ENCODE measurements at regions not wholly inside any gene's neighbourhood (a gene's known extent, or its start where the extent isn't known, plus 50 kb on each side); places are given as distances from the start of the nearest gene placed in this dataset.

DNA sequence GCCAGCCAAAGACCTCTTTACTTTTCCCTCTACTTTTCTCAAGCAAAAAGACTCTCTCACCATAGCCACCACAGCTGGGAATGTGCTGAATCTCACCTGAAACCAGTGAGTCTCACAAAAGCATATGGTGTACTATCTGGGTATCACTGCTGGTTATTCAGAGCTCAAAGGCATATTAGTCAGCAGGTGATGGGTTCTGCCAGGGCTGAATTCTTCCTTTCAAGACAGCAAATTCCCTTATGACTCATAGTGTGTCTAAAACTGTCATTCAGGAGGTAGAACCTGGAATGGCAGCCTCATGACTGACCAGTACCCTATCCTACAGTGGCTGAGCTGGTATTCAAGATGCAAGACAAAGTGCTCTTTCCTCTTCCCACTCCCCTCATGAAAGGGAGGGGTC lies 2859.1 kb downstream of the PCDH9 start:
- TF ChIP-seq CREB1 (IDR thresholded peaks at IDR 0.05; ENCODE audit: low read depth): no peak
- TF ChIP-seq ZBTB7A (IDR thresholded peaks at IDR 0.05; ENCODE audit: low read depth): no peak
- no peak for TF ChIP-seq EP300 (IDR thresholded peaks at IDR 0.05; ENCODE audit: borderline replicate concordance)
- no peak for TF ChIP-seq RAD21 (IDR thresholded peaks at IDR 0.05; ENCODE audit: low read depth)
- TF ChIP-seq, protein P1, sequence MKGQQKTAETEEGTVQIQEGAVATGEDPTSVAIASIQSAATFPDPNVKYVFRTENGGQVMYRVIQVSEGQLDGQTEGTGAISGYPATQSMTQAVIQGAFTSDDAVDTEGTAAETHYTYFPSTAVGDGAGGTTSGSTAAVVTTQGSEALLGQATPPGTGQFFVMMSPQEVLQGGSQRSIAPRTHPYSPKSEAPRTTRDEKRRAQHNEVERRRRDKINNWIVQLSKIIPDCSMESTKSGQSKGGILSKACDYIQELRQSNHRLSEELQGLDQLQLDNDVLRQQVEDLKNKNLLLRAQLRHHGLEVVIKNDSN (IDR thresholded peaks at IDR 0.05): no peak
- TF ChIP-seq, protein P2, sequence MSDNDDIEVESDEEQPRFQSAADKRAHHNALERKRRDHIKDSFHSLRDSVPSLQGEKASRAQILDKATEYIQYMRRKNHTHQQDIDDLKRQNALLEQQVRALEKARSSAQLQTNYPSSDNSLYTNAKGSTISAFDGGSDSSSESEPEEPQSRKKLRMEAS (IDR thresholded peaks at IDR 0.05): no peak
- no peak for TF ChIP-seq TCF12 (IDR thresholded peaks at IDR 0.05; ENCODE audit: low read depth)
- no peak for TF ChIP-seq YY1 (IDR thresholded peaks at IDR 0.05; ENCODE audit: low read depth)
- no peak for TF ChIP-seq TEAD4 (IDR thresholded peaks at IDR 0.05)
- TF ChIP-seq FOXM1 (IDR thresholded peaks at IDR 0.05; ENCODE audit: borderline replicate concordance, low read depth): no peak
- no peak for TF ChIP-seq CEBPB (IDR thresholded peaks at IDR 0.05)

DNA sequence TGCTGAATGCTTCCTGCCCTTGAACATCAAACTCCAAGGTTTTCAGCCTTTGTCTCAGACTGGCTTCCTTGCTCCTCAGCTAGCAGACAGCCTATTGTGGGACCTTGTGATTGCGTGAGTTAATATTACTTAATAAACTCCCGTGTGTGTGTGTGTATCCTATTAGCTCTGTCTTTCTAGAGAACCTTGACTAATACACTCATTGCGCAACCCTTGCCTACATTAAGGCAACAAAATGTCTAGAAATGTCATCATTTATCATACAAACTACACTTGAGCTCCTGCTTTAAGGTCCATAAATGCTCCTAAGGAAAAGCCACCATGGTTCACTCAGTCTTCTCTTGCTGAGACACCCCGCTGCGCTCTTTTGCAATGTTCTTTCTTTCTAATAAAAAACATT lies 2861.0 kb downstream of the PCDH9 start:
- TF ChIP-seq, protein P2 (IDR thresholded peaks at IDR 0.05): no peak
- TF ChIP-seq TAF1 (IDR thresholded peaks at IDR 0.05; ENCODE audit: low read depth): no peak
- no peak for TF ChIP-seq EGR1 (IDR thresholded peaks at IDR 0.05)
- TF ChIP-seq CEBPB (IDR thresholded peaks at IDR 0.05): peak; percentile 87
- TF ChIP-seq, protein P1 (IDR thresholded peaks at IDR 0.05): no peak

DNA sequence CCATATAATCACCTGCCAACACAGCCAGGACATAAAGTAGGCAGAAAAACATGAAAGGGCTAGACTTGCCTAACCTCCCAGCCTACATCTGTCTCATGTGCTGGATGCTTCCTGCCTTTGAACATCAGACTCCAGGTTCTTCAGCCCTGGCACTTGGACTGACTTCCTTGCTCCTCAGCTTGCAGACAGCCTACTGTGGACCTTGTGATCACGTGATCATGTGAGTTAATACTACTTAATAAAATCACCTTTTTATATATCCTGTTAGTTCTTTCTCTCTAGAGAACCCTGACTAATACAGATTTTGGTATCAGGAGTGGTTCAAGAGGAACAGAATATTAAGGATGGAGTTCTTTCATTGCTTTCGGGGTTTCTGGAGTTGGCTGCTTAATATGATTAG lies 2867.6 kb downstream of the PCDH9 start:
- TF ChIP-seq FOXM1 (IDR thresholded peaks at IDR 0.05; ENCODE audit: borderline replicate concordance, low read depth) (no peak), EP300 (IDR thresholded peaks at IDR 0.05; ENCODE audit: borderline replicate concordance) (no peak), TCF12 (IDR thresholded peaks at IDR 0.05; ENCODE audit: low read depth) (no peak), RAD21 (IDR thresholded peaks at IDR 0.05; ENCODE audit: low read depth) (no peak), TAF1 (IDR thresholded peaks at IDR 0.05; ENCODE audit: low read depth) (no peak), NFIC (IDR thresholded peaks at IDR 0.05) (no peak), ZBTB7A (IDR thresholded peaks at IDR 0.05; ENCODE audit: low read depth) (no peak), CREB1 (IDR thresholded peaks at IDR 0.05; ENCODE audit: low read depth) (no peak), TEAD4 (IDR thresholded peaks at IDR 0.05) (no peak), CEBPB (IDR thresholded peaks at IDR 0.05) (no peak), YY1 (IDR thresholded peaks at IDR 0.05; ENCODE audit: low read depth) (no peak), EGR1 (IDR thresholded peaks at IDR 0.05) (no peak)
- TF ChIP-seq, protein P2 (IDR thresholded peaks at IDR 0.05): no peak
- TF ChIP-seq, protein P1 (IDR thresholded peaks at IDR 0.05): no peak
- TF ChIP-seq, protein P3, sequence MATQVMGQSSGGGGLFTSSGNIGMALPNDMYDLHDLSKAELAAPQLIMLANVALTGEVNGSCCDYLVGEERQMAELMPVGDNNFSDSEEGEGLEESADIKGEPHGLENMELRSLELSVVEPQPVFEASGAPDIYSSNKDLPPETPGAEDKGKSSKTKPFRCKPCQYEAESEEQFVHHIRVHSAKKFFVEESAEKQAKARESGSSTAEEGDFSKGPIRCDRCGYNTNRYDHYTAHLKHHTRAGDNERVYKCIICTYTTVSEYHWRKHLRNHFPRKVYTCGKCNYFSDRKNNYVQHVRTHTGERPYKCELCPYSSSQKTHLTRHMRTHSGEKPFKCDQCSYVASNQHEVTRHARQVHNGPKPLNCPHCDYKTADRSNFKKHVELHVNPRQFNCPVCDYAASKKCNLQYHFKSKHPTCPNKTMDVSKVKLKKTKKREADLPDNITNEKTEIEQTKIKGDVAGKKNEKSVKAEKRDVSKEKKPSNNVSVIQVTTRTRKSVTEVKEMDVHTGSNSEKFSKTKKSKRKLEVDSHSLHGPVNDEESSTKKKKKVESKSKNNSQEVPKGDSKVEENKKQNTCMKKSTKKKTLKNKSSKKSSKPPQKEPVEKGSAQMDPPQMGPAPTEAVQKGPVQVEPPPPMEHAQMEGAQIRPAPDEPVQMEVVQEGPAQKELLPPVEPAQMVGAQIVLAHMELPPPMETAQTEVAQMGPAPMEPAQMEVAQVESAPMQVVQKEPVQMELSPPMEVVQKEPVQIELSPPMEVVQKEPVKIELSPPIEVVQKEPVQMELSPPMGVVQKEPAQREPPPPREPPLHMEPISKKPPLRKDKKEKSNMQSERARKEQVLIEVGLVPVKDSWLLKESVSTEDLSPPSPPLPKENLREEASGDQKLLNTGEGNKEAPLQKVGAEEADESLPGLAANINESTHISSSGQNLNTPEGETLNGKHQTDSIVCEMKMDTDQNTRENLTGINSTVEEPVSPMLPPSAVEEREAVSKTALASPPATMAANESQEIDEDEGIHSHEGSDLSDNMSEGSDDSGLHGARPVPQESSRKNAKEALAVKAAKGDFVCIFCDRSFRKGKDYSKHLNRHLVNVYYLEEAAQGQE (IDR thresholded peaks at IDR 0.05; ENCODE audit: low read depth): no peak

DNA sequence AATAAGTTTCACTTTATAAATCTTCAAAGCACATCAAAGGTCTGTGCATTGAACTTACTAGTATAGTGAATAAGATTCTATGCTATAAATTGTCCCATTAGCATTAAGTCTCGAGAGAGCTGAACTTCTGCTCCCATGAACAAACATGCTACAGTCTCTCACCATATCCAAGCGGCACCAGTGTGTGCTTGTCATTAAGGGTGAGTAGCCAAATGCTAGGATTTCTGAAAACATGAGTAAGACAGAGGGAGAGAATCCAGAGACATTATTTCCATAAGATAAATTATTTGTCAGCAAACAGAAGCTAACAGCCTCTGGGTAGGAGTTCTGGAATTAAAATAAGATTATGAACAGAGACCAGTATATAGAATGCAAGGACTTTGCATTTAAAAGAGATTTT lies 2882.5 kb downstream of the PCDH9 start:
- TF ChIP-seq YY1 (IDR thresholded peaks at IDR 0.05; ENCODE audit: low read depth) (no peak), FOXM1 (IDR thresholded peaks at IDR 0.05; ENCODE audit: borderline replicate concordance, low read depth) (no peak), TCF12 (IDR thresholded peaks at IDR 0.05; ENCODE audit: low read depth) (no peak), RAD21 (IDR thresholded peaks at IDR 0.05; ENCODE audit: low read depth) (no peak), CEBPB (IDR thresholded peaks at IDR 0.05) (no peak), ZBTB7A (IDR thresholded peaks at IDR 0.05; ENCODE audit: low read depth) (no peak), EP300 (IDR thresholded peaks at IDR 0.05; ENCODE audit: borderline replicate concordance) (no peak), EGR1 (IDR thresholded peaks at IDR 0.05) (no peak), TAF1 (IDR thresholded peaks at IDR 0.05; ENCODE audit: low read depth) (no peak), NFIC (IDR thresholded peaks at IDR 0.05) (no peak), CREB1 (IDR thresholded peaks at IDR 0.05; ENCODE audit: low read depth) (no peak), TEAD4 (IDR thresholded peaks at IDR 0.05) (no peak)
- TF ChIP-seq, protein P1 (IDR thresholded peaks at IDR 0.05): no peak
- TF ChIP-seq, protein P3 (IDR thresholded peaks at IDR 0.05; ENCODE audit: low read depth): no peak
- TF ChIP-seq, protein P2 (IDR thresholded peaks at IDR 0.05): no peak
